GM11168 (cell line): ENCODE measurements at regions not wholly inside any gene's neighbourhood (a gene's known extent, or its start where the extent isn't known, plus 50 kb on each side); places are given as distances from the start of the nearest gene placed in this dataset.

ENCODE experiments used
- in situ Hi-C: fragments of 300-500 bp; cut with MboI; formaldehyde crosslinking; loops from one replicate; pipeline ENCODE4 v1.12.0; 2022; ENCODE audit warnings: low sequenced_read_pairs; ENCODE audit not compliant: unreplicated experiment

GRCh38 chr2:64311948-64312621, 141.9 kb upstream of the LGALSL start:
- in situ Hi-C loops, result no loop called here

- in situ Hi-C loops, result no loop called here
These were observed 141.2 kb upstream of the LGALSL start for GRCh38 chr2:64312622-64313397.

DNA sequence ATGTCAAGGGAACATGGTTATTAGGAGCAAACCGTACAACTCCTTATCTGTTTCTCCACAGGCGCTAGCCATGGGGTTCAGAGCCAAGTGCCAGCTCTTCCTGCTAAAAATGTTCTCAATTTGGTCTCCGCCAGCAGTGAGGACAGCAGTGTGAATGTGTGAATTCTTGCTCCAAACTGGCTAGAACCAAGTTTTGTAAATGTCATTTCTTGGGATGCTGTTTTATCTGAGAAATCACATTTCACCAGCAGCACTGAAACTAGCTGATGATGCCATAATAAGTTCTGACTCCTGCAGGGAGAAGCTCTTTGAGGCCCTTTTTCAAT, 140.6 kb upstream of the LGALSL start:
- in situ Hi-C loops, result no loop called here

DNA sequence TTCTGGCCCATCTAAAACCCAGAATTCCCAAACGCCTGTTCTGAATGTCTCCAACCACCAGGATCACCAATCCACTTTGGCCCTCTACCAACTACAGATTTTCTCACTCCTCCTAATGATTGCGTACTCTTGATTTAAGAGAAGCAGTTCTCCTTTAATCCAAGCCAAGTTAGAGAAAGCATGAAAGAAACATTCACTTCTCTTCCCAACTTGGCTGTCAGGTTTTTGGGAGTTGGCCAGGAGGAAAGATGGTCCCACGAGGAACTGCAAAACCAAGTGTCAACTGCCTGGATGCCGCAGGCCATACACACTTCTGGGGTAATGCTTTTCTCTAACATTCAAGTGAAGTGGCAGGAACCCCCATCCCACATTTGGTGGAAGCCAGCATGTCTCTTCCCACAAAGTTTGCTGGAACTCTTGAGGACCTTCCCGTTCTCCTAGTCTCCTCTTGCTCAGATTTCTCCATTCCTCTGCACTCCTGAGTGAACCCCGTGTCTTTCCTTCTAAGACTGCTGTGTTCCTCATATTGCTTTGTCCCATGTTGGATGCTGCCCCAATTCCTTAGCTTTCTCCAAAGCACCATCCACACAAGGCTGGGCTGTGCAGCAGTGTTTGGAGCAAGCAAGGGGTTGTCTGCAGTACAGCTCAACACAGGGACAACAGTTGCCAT, 138.5 kb upstream of the LGALSL start:
- in situ Hi-C loops, result no loop called here

GRCh38 chr2:64317707-64318475, 136.1 kb upstream of the LGALSL start:
- in situ Hi-C loops, result no loop called here

GRCh38 chr2:64318476-64318748, 135.6 kb upstream of the LGALSL start:
- in situ Hi-C loops, result no loop called here

- in situ Hi-C loops, result no loop called here
These were observed 134.1 kb upstream of the LGALSL start for GRCh38 chr2:64319896-64320295.

DNA sequence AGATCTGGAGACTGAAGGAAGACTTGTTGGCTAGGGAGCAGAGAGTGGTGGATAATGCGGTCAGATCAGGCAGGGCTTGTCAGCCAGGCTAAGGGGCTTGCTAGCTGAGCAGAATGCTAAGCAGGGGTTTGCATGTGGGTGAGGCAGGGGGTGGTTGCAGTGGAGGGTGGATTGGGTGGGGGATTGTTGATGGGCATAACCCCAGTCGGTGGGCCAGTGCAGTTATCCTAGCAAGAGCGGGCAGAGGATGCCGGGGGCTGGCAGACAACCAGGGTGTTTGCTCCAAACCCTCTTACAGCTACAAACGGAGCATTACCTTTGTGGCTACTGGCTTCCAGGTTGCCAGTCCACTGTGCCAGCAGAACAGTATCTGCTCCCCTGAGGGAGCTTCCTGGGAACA, 131.5 kb upstream of the LGALSL start:
- in situ Hi-C loops, result no loop called here

DNA sequence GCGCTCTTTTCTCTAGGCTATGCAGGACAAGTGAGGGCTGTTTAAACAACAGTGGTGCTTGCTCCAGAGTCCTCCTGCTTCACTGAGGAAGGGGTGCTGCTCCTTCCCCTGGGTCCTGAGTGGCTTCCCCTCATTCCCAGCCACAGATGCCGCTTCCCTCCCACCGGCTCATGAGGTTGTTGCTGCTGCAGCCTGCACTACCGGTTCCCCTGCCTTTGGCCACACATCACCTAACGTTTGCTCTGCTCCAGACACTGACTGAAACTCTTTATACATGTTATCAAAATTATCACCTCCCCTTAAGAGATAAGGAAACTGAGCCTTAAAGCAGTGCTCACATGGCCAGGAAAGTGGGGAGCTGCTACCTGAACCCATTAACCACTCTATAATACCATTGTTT, 130.8 kb upstream of the LGALSL start:
- in situ Hi-C loops, result no loop called here

DNA sequence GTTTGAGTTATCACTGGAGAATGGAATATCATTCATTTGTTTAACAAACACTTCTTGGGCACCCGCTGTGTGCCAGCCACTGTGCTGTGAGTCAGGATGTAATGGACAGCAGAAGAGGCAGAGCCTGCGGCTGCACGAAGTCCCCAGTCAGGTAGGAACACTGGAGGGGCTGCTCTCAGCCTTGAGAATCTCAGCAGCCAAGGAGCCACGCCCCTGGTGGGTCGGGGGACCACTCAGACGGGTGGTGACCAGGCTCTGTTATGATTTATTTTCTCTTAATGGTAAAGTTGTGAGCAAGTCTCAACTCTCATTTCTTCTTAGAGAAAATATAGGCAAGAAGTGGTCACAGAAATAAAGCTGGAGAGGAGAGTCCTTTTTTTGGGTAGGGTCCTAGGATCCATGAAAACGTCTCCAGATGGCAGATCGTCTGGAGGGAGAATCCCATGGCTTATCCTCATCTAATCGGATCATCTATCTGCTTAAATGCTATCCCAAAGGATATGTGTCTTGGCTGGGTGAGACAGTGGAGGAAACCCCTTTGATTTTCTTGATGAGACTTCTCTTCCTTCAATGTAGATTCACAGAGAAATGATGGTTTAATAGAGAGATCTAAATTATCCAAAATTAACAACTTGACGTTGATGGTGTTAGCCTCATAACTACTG, 129.1 kb upstream of the LGALSL start:
- in situ Hi-C loops, result loop anchor here (5.0 kb wide), 1 partner anchor 278 kb away; no protein-coding TSS in a partner anchor

DNA sequence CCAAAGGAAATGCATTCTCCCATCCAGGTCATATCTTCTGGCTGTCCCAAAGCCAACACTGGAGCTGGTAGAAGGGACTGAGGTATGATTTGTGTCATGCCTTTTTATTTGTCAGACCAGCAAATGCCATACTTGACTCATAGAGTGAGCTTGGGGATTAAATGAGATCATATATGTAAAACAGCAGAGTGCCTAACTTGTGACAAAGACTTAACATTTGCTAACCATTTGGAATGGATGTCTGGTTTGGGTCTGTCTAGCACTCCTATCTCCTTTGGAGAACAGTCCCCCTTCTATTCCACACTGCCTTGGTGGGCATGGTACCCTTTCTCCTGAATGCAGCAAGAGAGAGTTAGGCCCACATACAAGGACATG, 128.5 kb upstream of the LGALSL start:
- in situ Hi-C loops, result loop anchor here (5.0 kb wide), 1 partner anchor 278 kb away; no protein-coding TSS in a partner anchor

- in situ Hi-C loops, result loop anchor here (5.0 kb wide), 1 partner anchor 279 kb away; no protein-coding TSS in a partner anchor
These were observed 127.9 kb upstream of the LGALSL start for GRCh38 chr2:64325852-64326577.

- in situ Hi-C loops, result loop anchor here (5.0 kb wide), 1 partner anchor 279 kb away; no protein-coding TSS in a partner anchor
These were observed 127.3 kb upstream of the LGALSL start for GRCh38 chr2:64326578-64327050.

DNA sequence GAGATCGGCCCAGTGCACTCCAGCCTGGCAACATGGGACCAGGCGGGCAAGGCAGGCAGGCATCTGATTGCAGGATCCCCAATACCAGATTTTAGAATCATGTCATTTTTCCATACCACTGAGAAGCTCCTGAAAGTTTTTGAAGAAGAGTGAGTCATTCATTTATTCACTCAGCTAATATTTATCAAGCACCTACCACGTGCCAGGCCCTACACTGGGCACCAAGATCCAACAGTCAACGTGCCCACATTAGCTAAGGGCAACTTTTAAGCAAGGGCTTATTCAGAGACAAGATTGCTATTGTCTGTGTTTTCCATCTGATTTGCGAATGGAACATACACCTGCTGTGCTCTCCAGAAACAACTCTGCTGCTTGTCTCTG, 126.8 kb upstream of the LGALSL start:
- in situ Hi-C loops, result loop anchor here (5.0 kb wide), 1 partner anchor 280 kb away; no protein-coding TSS in a partner anchor

DNA sequence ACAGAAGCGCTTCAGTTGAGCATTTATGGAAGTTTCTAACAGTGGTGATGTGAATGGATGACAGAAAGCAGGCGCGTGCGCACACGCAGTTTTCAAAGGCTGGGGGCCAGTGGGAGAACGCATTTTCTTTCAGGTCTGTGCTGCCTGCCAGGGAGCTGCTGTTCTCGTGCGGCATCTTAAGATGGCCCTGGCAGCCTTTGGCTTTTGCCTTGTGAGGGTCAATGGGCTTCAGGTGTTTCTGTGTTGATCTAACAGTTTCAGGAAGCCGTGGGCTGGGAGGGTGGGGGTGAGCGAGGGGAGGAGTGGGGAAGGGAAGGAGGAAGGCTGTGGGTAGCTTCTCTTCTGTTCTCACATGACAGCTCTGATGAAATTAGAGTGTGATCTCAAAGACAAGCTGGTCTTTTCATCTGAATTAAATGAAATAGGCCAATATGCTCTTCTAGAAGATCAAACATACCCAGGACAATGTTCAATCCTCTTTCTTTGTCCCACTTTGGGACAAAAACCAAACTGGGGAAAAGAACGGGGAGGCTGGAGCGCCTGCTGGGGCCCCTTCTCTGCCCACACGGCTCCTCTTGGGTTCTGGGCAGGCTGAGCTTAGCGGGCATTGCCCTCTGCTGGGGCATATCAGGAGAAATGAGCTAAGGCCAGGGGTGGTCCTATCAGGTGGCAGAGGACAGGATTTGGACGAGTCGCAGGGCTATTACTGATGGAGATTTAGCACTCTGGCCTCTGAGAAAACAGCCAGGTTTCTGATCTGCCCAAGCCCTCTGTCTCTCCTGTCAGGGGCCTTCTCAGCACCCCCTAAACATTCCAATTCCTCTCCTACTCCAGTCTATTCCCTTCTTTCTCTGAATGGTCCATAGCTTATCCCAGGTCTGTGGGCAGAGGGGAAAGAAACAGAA, 126.2 kb upstream of the LGALSL start:
- in situ Hi-C loops, result loop anchor here (5.0 kb wide), 1 partner anchor 280 kb away; no protein-coding TSS in a partner anchor

GRCh38 chr2:64328415-64328722, 125.6 kb upstream of the LGALSL start:
- in situ Hi-C loops, result loop anchor here (5.0 kb wide), 1 partner anchor 281 kb away; no protein-coding TSS in a partner anchor

GRCh38 chr2:64328756-64329155, 125.2 kb upstream of the LGALSL start:
- in situ Hi-C loops, result loop anchor here (5.0 kb wide), 1 partner anchor 281 kb away; no protein-coding TSS in a partner anchor

DNA sequence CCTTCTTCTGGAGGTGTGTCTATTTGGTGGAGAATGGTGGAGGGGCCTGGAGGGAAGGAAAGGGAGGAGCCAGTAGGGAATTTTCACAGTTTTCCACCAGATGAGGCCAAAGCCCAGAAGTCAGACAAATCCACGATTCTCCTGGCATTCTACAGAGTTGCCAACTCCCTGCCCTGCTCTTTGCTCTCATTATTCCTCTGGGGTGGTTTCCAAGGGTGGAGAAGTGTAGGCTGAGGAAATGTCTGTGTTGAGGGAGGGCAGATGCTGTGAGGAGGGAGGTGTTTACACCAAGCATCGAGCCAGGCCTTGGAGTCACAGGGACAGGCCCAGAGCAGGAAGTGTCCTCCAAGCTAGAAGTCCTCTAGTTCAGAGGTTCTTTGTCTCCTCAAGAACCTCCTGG, 124.1 kb upstream of the LGALSL start:
- in situ Hi-C loops, result loop anchor here (5.0 kb wide), 1 partner anchor 283 kb away; no protein-coding TSS in a partner anchor
